Mucosa of descending colon (tissue), 3 donors: ENCODE measurements at regions not wholly inside any gene's neighbourhood (a gene's known extent, or its start where the extent isn't known, plus 50 kb on each side); places are given as distances from the start of the nearest gene placed in this dataset.

Source experiments
- ATAC-seq: fragments of 200-7000 bp; cut with Tn5 transposase; one replicate; pipeline ENCODE4 v1.9.1; 2020; ENCODE audit warnings: mild to moderate bottlenecking, moderate library complexity
- DNase-seq, 3 donors: peaks; one replicate each; pipeline ENCODE4 v3.0.0-alpha.2; 2020
- H3K36me3 ChIP-seq: fragments of 200-600 bp; one replicate; pipeline ENCODE4 v1.8.0; 2021; ENCODE audit warnings: low read depth, mild to moderate bottlenecking
- H3K4me1 ChIP-seq: fragments of 200-600 bp; one replicate; pipeline ENCODE4 v1.8.0; 2021; ENCODE audit warnings: low read depth, mild to moderate bottlenecking
- H3K4me3 ChIP-seq: fragments of 200-600 bp; one replicate; pipeline ENCODE4 v1.8.0; 2021; ENCODE audit warnings: mild to moderate bottlenecking
- H3K9me3 ChIP-seq: fragments of 200-600 bp; one replicate; pipeline ENCODE4 v1.8.0; 2021; ENCODE audit warnings: mild to moderate bottlenecking
- intact Hi-C, 2 donors: fragments of 100-400 bp; cut with DNase I in 1 of 2; cut with micrococcal nuclease in 1 of 2; formaldehyde crosslinking; loops; one replicate each; pipeline versions ENCODE4 v1.11.0 to v1.11.1; 2022; cut with DNase I, micrococcal nuclease
- TF ChIP-seq, protein P1 (sequence below): fragments of 200-600 bp; IDR thresholded peaks from one replicate; pipeline ENCODE4 v1.8.0; 2022; ENCODE audit warnings: antibody characterized with exemption, mild to moderate bottlenecking
- donor health status: DM: no; HTN: no; CAD: no; lungs with moderate emphysema.
- donor health status: DM: no; HTN: no; CAD: no.
- donor health status: DM: no; HTN: yes; CAD: no.

DNA sequence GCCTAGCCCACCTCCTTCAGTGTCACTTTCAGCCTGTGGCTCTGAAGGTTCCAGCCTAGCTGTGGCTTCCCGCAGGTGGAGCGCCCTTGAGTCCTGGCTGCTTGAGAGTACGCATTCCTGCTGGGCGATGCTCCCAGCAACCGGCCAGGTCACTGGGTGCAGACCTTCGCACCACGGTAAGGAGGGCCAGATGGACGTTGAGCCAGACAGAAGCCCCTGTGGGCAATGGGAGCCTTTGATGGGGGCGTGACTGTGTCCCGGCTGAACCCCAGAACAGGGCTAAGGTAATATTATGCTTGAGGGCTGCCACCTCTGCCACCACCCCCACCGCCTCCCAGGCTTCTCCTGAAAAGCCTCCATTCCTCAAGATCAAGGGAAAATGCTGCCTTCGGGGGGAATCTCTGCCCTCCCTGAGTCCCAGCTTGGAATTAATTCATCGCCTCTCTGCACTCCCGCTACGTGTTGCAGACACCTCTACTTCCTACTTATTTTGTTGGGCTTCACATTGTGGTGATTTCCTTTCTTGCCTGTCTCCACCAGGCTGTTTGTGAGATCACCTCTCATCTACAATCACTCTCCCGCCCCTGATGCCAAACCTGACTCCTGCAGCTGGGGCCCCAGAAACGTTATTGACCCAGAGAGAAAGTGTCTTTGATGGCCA is 144.9 kb upstream of the NECTIN1 start:
- Histone ChIP-seq H3K36me3 (no peaks in the 10 kb centered on the region), H3K9me3 (no peaks in the 10 kb centered on the region), H3K4me3 (no peak overlapping the region), H3K4me1 (no peaks in the 10 kb centered on the region)
- intact Hi-C loops: no loop called here
- TF ChIP-seq, protein P1, sequence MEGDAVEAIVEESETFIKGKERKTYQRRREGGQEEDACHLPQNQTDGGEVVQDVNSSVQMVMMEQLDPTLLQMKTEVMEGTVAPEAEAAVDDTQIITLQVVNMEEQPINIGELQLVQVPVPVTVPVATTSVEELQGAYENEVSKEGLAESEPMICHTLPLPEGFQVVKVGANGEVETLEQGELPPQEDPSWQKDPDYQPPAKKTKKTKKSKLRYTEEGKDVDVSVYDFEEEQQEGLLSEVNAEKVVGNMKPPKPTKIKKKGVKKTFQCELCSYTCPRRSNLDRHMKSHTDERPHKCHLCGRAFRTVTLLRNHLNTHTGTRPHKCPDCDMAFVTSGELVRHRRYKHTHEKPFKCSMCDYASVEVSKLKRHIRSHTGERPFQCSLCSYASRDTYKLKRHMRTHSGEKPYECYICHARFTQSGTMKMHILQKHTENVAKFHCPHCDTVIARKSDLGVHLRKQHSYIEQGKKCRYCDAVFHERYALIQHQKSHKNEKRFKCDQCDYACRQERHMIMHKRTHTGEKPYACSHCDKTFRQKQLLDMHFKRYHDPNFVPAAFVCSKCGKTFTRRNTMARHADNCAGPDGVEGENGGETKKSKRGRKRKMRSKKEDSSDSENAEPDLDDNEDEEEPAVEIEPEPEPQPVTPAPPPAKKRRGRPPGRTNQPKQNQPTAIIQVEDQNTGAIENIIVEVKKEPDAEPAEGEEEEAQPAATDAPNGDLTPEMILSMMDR: no peak
- DNase-seq (no peak), ATAC-seq (no peak)

DNA sequence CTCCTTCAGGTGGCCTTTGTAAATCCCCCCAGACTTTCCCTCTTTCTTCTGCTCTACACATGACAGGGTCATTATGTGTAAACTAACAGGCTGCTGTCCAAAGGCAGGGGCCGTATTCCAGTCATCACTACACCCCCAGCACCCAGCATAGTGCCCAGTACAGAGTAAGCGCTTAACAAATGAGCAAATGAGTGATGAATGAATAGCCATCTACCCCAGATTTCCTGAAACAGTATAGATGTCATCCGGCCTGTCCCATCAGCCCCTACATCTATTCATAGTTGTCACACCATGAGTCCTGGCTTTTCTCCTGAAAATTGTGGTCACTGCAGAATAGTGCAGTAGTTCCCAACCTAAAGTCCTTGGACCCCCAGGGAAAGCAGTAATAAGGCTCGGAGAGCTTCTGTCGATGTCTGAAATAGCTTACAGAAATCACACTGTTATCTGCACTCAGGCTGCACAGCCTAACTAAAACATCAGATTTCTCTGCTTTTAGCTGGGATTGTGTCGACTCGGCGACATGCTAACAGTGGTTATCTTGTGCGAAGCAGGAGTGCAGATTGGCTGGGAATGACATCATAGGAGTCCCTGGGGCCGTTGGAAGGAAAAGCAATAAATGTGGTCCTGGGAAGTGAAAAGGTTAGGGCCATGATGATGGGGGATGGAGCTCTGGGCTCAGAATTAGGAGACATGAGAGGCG is 143.8 kb upstream of the NECTIN1 start:
- intact Hi-C loops: no loop called here
- TF ChIP-seq, protein P1: no peak
- DNase-seq (no peak), ATAC-seq (no peak)
- no peaks in the 10 kb centered on the region for H3K9me3 ChIP-seq
- no peaks in the 10 kb centered on the region for H3K36me3 ChIP-seq
- no peak overlapping the region for H3K4me3 ChIP-seq
- no peaks in the 10 kb centered on the region for H3K4me1 ChIP-seq

DNA sequence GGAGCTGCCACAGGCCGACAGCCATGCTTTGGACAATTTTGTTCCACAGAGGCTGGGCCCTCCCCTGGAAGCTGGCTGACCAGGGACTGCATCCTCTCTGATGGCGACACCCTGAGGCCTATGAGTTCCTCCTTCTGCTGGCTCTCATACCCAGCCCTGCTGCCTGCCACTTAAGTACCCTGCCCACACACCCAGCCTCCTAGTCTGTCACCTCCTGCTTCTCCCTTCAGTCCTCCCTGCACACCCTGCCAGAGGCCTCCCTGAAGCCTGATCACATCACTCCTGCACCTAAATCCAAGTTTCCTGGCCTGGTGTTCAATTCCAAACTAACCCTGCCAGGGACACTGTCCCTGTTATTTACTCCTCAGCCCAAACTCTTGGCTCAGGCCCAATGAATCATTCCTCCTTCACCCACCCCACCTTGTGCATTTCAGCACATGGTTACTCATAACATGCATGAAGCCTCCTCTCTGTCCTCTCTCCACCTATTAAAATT is 136.7 kb upstream of the NECTIN1 start:
- TF ChIP-seq, protein P1: no peak
- Histone ChIP-seq H3K4me1 (peaks cover 19% of the 10 kb centered on the region), H3K4me3 (no peak overlapping the region), H3K9me3 (no peaks in the 10 kb centered on the region), H3K36me3 (no peaks in the 10 kb centered on the region)
- peak; percentile 16 for ATAC-seq
- DNase-seq: peak in 1 of 3 donors; percentile 19
- intact Hi-C loops: no loop called here

DNA sequence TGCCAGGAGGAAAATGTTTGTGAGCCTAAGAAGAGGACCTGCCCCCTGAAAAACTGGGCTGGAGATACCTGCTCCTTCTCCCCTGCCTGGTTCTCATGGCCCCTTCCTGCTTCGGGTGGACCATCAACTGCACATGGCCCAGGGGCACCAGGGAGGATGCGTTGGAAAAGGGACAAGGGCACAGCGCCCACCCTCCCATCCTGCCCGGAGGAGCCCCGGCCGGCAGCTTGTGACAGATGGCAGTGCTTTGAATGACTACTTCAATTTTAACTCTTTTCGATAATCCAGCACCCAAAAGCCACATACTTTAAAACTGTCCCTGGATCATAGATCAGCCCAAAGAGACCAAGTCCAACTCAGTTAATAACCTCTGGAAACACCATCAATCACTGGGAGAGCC is 135.8 kb upstream of the NECTIN1 start:
- DNase-seq (no peak), ATAC-seq (no peak)
- TF ChIP-seq, protein P1: no peak
- intact Hi-C loops: no loop called here
- no peaks in the 10 kb centered on the region for H3K36me3 ChIP-seq
- no peaks in the 10 kb centered on the region for H3K9me3 ChIP-seq
- no peak overlapping the region for H3K4me3 ChIP-seq
- peaks cover 19% of the 10 kb centered on the region for H3K4me1 ChIP-seq

DNA sequence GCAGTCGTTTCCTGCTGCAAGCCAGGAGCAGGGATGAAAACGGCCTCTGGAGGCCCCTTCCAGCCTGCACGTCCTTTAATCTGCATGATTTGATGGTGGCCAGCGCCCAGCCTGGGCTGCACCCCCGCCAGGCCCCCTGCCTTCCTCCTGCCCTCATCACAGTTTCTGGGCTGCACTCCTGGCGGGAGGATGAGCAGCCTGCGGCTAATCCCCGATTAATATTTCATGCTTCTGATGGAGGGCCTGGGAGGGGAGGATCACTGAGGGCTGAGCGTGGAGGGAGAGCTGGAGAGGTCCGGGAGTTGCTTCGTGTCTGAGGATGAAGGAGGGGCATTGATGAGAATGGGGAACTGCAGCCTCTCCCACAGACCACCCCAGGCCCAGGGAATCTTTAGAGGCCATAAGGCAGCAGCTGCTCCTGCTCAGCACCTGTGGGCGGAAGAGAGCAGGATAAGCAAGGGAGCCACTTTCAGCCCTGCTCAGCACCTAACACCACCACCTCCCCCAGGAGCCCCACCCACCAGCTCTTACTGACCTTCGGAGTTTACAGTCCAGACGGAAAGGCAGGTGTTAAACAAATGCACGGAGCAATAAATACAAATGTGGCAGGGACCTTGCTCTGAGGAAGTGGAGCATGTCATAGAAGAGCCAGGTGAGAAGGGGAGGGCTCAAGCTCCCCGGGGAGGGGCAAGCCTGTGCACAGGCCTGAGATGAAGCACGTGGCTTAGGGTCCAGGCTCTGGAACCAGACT is 135.0 kb upstream of the NECTIN1 start:
- TF ChIP-seq, protein P1: no peak
- ATAC-seq: peak; percentile 96
- Histone ChIP-seq H3K9me3 (no peaks in the 10 kb centered on the region), H3K4me1 (peaks cover 19% of the 10 kb centered on the region), H3K4me3 (no peak overlapping the region), H3K36me3 (no peaks in the 10 kb centered on the region)
- intact Hi-C loops: no loop called here
- peak; percentile 85 to 90 (median 88) for DNase-seq
